GM13977 (cell line): ENCODE measurements at regions not wholly inside any gene's neighbourhood (a gene's known extent, or its start where the extent isn't known, plus 50 kb on each side); places are given as distances from the start of the nearest gene placed in this dataset.

ENCODE experiments used
- DNase-seq: peaks from one replicate; pipeline ENCODE4 v3.0.0; 2012; ENCODE audit warnings: low spot score
- in situ Hi-C: fragments of 300-500 bp; cut with MboI; formaldehyde crosslinking; loops from one replicate; pipeline ENCODE4 v1.12.0; 2022; ENCODE audit warnings: low sequenced_read_pairs, low pct_unique_long_range_greater_than_20kb, mixed read lengths, inconsistent platforms; ENCODE audit not compliant: unreplicated experiment
- TF ChIP-seq, protein P1 (sequence below): IDR thresholded peaks from 2 replicates; pipeline ENCODE4 v1.5.1; 2012; ENCODE audit warnings: mild to moderate bottlenecking, control low read depth; ENCODE audit not compliant: insufficient read depth; ENCODE audit errors: extremely low read depth, missing control alignments

DNA sequence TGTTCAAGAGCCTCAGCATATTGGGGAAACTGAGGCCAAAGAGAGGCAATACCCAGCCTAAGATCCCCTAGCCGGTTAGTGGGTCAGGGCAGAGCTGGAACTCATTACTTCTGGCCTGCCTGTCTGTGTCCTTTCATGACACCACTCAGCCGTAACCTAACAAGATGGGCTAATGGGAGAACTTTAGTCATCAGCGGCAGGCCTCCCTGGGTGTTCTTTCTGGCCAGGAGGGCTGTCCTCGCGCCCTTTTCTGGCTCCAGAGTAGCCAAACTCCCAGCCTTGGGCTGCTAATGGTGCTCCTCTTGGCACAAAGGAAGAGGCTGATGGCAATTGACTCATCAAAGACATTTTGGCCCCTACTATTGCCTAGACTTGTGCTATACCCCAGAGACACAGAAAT is 76.6 kb downstream of the NCR2 start:
- no peak for DNase-seq
- in situ Hi-C loops: no loop called here
- TF ChIP-seq, protein P1, sequence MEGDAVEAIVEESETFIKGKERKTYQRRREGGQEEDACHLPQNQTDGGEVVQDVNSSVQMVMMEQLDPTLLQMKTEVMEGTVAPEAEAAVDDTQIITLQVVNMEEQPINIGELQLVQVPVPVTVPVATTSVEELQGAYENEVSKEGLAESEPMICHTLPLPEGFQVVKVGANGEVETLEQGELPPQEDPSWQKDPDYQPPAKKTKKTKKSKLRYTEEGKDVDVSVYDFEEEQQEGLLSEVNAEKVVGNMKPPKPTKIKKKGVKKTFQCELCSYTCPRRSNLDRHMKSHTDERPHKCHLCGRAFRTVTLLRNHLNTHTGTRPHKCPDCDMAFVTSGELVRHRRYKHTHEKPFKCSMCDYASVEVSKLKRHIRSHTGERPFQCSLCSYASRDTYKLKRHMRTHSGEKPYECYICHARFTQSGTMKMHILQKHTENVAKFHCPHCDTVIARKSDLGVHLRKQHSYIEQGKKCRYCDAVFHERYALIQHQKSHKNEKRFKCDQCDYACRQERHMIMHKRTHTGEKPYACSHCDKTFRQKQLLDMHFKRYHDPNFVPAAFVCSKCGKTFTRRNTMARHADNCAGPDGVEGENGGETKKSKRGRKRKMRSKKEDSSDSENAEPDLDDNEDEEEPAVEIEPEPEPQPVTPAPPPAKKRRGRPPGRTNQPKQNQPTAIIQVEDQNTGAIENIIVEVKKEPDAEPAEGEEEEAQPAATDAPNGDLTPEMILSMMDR: no peak

DNA sequence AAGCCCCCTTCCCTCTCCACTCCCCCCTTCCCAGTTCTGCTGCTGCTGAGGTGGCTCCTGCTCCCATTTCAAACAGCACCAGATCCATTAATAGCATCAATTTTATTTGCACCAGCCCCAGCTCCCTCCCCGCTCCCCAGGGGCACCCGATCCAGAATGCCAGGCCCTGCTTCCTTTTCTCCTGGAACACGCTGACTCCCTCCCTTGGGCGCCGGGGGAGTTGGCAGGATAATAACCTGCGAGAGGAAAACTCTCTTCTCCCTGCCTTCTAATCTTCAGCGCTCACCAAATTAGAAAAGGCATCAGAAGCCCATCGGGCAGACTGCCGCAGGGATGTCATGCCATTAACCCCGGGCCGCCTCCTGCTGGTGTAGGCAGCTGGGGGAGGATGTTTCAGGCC is 77.8 kb downstream of the NCR2 start:
- in situ Hi-C loops: no loop called here
- TF ChIP-seq, protein P1: no peak
- no peak for DNase-seq

DNA sequence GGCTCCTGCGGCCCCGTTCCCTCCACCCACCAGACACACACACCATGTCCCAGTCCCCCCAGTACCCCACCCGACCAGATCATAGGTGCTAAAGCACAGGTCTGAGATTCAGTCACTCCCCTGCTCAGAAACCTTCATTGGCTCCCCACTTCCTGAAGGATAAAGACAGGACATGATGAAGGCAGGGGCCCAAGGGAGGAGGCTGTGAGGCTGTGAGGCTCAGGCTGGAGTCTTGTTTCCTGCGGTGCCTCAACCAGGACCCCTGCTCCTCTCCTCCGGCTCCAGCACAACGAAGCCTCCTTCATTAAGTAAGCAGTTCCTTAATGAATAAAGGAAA is 81.1 kb downstream of the NCR2 start:
- in situ Hi-C loops: no loop called here
- TF ChIP-seq, protein P1: no peak
- DNase-seq: no peak

DNA sequence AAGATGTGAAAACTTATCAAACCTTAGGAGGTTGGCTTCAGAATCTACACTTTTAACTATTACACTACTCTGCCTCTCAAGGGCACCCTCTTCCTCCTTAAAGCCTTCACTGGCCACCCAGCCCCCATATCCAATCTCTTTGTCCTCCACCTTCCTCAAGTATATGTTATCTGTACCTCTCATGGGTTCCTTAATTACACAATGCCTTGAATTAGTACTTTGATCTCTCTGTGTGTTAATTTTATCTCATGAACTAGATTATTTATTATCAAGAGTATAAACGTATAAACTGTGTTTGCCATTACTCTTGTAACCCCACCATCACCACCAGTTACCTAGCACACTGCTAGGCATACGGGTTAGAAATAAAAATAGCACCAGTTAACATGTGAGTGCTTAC is 83.3 kb downstream of the NCR2 start:
- in situ Hi-C loops: no loop called here
- TF ChIP-seq, protein P1: no peak
- no peak for DNase-seq

DNA sequence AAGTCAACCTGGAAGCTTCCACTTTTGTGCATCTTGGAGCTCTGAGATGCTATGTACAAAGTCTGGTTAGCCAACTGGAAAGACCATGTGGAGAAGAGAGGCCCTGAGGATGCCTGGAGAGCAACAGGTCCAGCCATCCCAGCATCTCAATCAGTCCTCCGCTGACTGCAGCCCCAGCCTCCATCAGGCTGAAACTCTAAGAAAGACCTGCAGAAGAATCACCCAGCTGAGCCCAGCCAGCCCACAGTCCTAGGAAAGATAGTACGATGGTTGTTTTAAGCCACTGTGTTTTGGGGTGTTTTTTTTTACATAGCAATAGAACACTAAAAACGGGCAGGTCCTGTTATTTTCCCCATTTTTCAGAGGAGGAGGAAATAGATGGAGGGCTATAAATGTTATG is 84.0 kb downstream of the NCR2 start:
- in situ Hi-C loops: no loop called here
- no peak for DNase-seq
- TF ChIP-seq, protein P1: no peak

DNA sequence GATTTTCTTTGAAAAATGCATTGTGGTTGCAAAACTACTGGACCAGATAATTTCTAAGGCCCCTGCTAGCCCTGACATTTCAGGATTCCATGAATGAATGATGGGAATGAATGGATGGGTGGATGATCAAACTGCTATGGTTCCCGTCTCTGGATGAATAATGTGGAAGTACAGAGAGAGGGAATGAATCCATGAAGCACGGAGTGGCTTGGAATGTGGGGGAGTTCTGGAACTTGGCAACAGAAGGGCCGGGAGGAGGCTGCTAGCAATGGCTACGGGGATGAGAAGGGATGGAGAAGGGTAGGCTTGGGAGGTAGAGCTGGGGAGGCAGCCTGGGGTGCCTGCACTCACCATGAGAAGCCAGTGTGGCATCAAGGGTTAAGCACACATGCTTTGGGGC is 84.8 kb downstream of the NCR2 start:
- TF ChIP-seq, protein P1: no peak
- in situ Hi-C loops: no loop called here
- no peak for DNase-seq

DNA sequence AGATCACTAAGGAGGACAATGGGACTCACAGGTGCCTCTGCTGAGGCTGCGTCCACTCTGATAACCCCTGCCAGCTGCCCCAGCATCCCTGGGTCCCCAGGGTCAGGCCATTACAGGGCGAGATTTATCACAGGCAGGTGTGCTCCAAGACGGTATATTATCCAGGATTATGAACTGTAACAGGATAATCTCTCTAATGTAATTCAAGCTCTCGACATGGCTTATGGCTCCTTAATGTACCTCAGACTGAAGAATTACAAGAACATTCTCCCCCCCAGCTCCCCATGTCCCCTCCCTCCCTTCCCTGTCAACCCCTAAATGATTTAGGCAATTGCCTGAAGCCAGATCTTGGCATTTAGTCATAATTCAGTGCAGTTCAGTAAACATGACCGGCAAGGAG is 86.8 kb downstream of the NCR2 start:
- DNase-seq: no peak
- in situ Hi-C loops: no loop called here
- TF ChIP-seq, protein P1: no peak
